HCT116 (cell line): ENCODE measurements at regions not wholly inside any gene's neighbourhood (a gene's known extent, or its start where the extent isn't known, plus 50 kb on each side); places are given as distances from the start of the nearest gene placed in this dataset.
A peak's percentile ranks its signal among the peaks of the same experiment; 100 is the strongest.

Experiments
- ATAC-seq: fragments of 200-7000 bp; cut with Tn5 transposase; 2 replicates; pipeline ENCODE4 v1.9.1; 2020; ENCODE audit warnings: mild to moderate bottlenecking, moderate library complexity
- BruUV-seq: library from RNA; stranded (reverse); fragments of 400-500 nt; replicated peaks from 2 replicates; lab custom pipeline; 2021; lab: Mats Ljungman, UMichigan
- CTCF ChIA-PET: fragments of 300-600 bp; sonication (Branson Sonifier 250); formaldehyde crosslinking; loops from one replicate; lab custom pipeline; 2021; ENCODE audit warnings: antibody characterized with exemption; lab: Charles Lee
- POLR2A ChIA-PET: fragments of 300-600, 350-600 bp; sonication (Branson Sonifier 250); formaldehyde crosslinking; loops from one replicate; lab custom pipeline; 2021; ENCODE audit warnings: antibody characterized with exemption; lab: Charles Lee
- RAD21 ChIA-PET, 2 experiments: fragments of 300-600 bp; sonication (Branson Sonifier 250); formaldehyde crosslinking; loops; one replicate each; lab custom pipeline; 2023; ENCODE audit warnings: low total read pairs in 2 of 2; ENCODE audit not compliant: uncharacterized antibody in 2 of 2, unreplicated experiment in 2 of 2, low non-redundant PET in 1 of 2; lab: Charles Lee
- DNase-seq: peaks from one replicate; pipeline ENCODE4 v3.0.0-alpha.2; 2010; ENCODE audit warnings: low read depth, low spot score
- H2AFZ ChIP-seq: fragments of 200-600 bp; shearing (Covaris generic), sonication (generic); 2 replicates; pipeline ENCODE4 v1.6.1; 2017; ENCODE audit warnings: low read depth, mixed run types, mixed read lengths, antibody characterized with exemption, low read length; ENCODE audit not compliant: poor library complexity, severe bottlenecking
- H3K27ac ChIP-seq: 2 replicates; pipeline ENCODE4 v1.5.1; 2012; ENCODE audit warnings: low read depth, low read length
- H3K27me3 ChIP-seq: fragments of 200-600 bp; sonication (generic); 2 replicates; pipeline ENCODE4 v1.6.1; 2016; ENCODE audit warnings: mixed run types, low read length, mixed read lengths; ENCODE audit not compliant: insufficient read depth
- H3K36me3 ChIP-seq, 2 experiments: fragments of 200-500 bp in 1 of 2; fragments of 200-600 bp in 1 of 2; sonication (Bioruptor generic) in 1 of 2; sonication (generic) in 1 of 2; 2 replicates each; pipeline versions ENCODE4 v1.5.1 to v1.6.1; 2014 to 2016; ENCODE audit warnings: low read length in 2 of 2, inconsistent platforms in 1 of 2, mixed read lengths in 1 of 2, mixed run types in 1 of 2; ENCODE audit not compliant: insufficient read depth in 2 of 2, control insufficient read depth in 1 of 2
- H3K4me1 ChIP-seq, 2 experiments: fragments of 200-600 bp in 1 of 2; sonication (generic) in 1 of 2; 2 replicates each; pipeline versions ENCODE4 v1.5.1 to v1.6.1; 2012 to 2017; ENCODE audit warnings: low read length in 2 of 2, inconsistent platforms in 1 of 2, mild to moderate bottlenecking in 1 of 2, mixed read lengths in 1 of 2, mixed run types in 1 of 2, moderate library complexity in 1 of 2; ENCODE audit not compliant: insufficient read depth in 2 of 2, control insufficient read depth in 1 of 2
- H3K4me2 ChIP-seq: fragments of 200-600 bp; sonication (generic); 2 replicates; pipeline ENCODE4 v1.6.1; 2017; ENCODE audit warnings: mixed run types, low read length, mixed read lengths
- H3K4me3 ChIP-seq, 2 experiments: fragments of 200-600 bp in 1 of 2; sonication (generic) in 1 of 2; replicated peaks in 1 of 2; 2 replicates each; pipeline ENCODE4 v1.5.1; 2011 to 2016; ENCODE audit warnings: low read length in 2 of 2, control low read depth in 1 of 2, low read depth in 1 of 2, mild to moderate bottlenecking in 1 of 2, mixed read lengths in 1 of 2, mixed run types in 1 of 2
- H3K79me2 ChIP-seq: fragments of 200-600 bp; sonication (generic); 2 replicates; pipeline ENCODE4 v1.6.1; 2017; ENCODE audit warnings: mild to moderate bottlenecking, mixed run types, low read length, moderate library complexity, mixed read lengths; ENCODE audit not compliant: insufficient read depth
- H3K9ac ChIP-seq: fragments of 200-600 bp; sonication (generic); 2 replicates; pipeline ENCODE4 v1.6.1; 2016; ENCODE audit warnings: low read length, mixed read lengths
- H3K9me2 ChIP-seq: fragments of 200-600 bp; sonication (generic), shearing (Covaris generic); 2 replicates; pipeline ENCODE4 v1.6.1; 2017; ENCODE audit warnings: mixed run types, mild to moderate bottlenecking, moderate library complexity; ENCODE audit not compliant: insufficient read depth
- H3K9me3 ChIP-seq, 2 experiments: fragments of 200-500 bp in 1 of 2; fragments of 200-600 bp in 1 of 2; sonication (Bioruptor generic) in 1 of 2; sonication (generic) in 1 of 2; 2 replicates each; pipeline ENCODE4 v1.6.1; 2014 to 2017; ENCODE audit warnings: low read length in 2 of 2, mixed read lengths in 2 of 2, inconsistent platforms in 1 of 2, low read depth in 1 of 2, mild to moderate bottlenecking in 1 of 2, mixed run types in 1 of 2, moderate library complexity in 1 of 2; ENCODE audit not compliant: control insufficient read depth in 1 of 2, insufficient read depth in 1 of 2
- H4K20me1 ChIP-seq: fragments of 200-600 bp; sonication (generic), shearing (Covaris generic); 2 replicates; pipeline ENCODE4 v1.6.1; 2017; ENCODE audit warnings: mixed run types, mild to moderate bottlenecking, moderate library complexity; ENCODE audit not compliant: insufficient read depth
- CEBPB ChIP-seq: IDR thresholded peaks from 2 replicates; pipeline ENCODE4 v1.6.1; 2012; ENCODE audit warnings: low read depth
- CTCF ChIP-seq, 3 experiments: fragments of 200-600 bp in 1 of 3; sonication (generic) in 1 of 3; IDR thresholded peaks in 2 of 3; conservative IDR thresholded peaks in 1 of 3; 2 replicates each; pipeline ENCODE4 v1.5.1; 2012 to 2017; ENCODE audit warnings: low read depth in 2 of 3, low read length in 2 of 3, antibody characterized with exemption in 1 of 3, borderline replicate concordance in 1 of 3, control low read depth in 1 of 3, mild to moderate bottlenecking in 1 of 3, mixed read lengths in 1 of 3, mixed run types in 1 of 3, moderate library complexity in 1 of 3; ENCODE audit not compliant: insufficient read depth in 1 of 3
- EZH2 ChIP-seq: fragments of 200-600 bp; sonication (generic); IDR thresholded peaks from 2 replicates; pipeline ENCODE4 v1.6.1; 2017; ENCODE audit warnings: antibody characterized with exemption, mixed run types
- RAD21 ChIP-seq: IDR thresholded peaks from 2 replicates; pipeline ENCODE4 v1.6.1; 2012; ENCODE audit warnings: low read depth, mild to moderate bottlenecking
- TCF7L2 ChIP-seq: IDR thresholded peaks from 2 replicates; pipeline ENCODE4 v1.7.0; 2011; ENCODE audit warnings: borderline replicate concordance, inconsistent platforms; ENCODE audit not compliant: insufficient read depth, insufficient read length; ENCODE audit errors: extremely low read depth
- intact Hi-C: fragments of 100-400 bp; cut with micrococcal nuclease; formaldehyde crosslinking; loops from 2 replicates; pipeline ENCODE4 v1.10.0; 2022

DNA sequence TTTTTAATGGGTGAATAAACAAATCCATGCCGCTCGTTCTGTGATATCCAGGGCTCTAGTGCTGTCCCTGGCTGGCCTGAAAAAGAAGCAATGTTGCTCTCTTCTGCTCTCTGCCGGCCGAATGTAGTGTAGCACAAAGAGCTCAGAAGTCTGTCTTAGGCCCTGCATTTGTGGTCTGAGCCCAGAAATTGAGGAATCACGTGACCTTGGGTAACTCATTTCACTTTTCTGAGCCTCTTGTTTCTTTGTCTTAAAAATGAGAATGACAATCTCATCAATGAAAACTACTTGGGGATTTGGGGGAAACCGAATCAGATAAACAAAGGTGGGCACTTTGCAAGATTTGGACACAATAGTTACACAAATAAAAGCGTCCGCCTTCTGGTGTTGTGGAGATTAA is 381.6 kb upstream of the ASIC2 start:
- no peaks in the 10 kb centered on the region for H3K9me2 ChIP-seq
- peak; percentile 1 for DNase-seq
- H3K4me2 ChIP-seq: no peak overlapping the region
- TF ChIP-seq RAD21 (0 out of 2 replicates have a peak, but pooled peaks have one; percentile 17), CEBPB (no peak), CTCF (IDR thresholded peaks at IDR 0.05 in 2 of 3, conservative IDR thresholded peaks at IDR 0.05 in 1 of 3; ENCODE audit: borderline replicate concordance in 1 of 3, insufficient read depth in 1 of 3, low read depth in 2 of 3, low read length in 2 of 3) (peak in 2 of 3 experiments; percentile 49 to 58; a peak in 4 of 6 replicates)
- no peaks in the 10 kb centered on the region for H3K4me1 ChIP-seq
- H3K9me3 ChIP-seq: no peaks in the 10 kb centered on the region
- no peaks in the 10 kb centered on the region for H3K36me3 ChIP-seq
- no TSS peak for BruUV-seq
- H3K27ac ChIP-seq: no peak overlapping the region
- no peaks in the 10 kb centered on the region for H4K20me1 ChIP-seq
- no peaks in the 10 kb centered on the region for H3K79me2 ChIP-seq
- intact Hi-C loops: loop anchor here (10.0 kb wide), 1 partner anchor 890 kb away; no protein-coding TSS in a partner anchor
- ChIA-PET CTCF (interaction anchor here (0.9 to 1.2 kb wide), 3 partner anchors 10 to 676 kb away, joined by 3 to 4 read pairs (median 3); no protein-coding TSS in a partner anchor), RAD21 (no interaction called here), POLR2A (no interaction called here)
- H3K27me3 ChIP-seq: no peaks in the 10 kb centered on the region
- ATAC-seq: peak; percentile 58; the same call in 1 of the 2 replicates
- H3K9ac ChIP-seq: no peak overlapping the region
- H3K4me3 ChIP-seq: no peak overlapping the region
- no peak overlapping the region for H2AFZ ChIP-seq

DNA sequence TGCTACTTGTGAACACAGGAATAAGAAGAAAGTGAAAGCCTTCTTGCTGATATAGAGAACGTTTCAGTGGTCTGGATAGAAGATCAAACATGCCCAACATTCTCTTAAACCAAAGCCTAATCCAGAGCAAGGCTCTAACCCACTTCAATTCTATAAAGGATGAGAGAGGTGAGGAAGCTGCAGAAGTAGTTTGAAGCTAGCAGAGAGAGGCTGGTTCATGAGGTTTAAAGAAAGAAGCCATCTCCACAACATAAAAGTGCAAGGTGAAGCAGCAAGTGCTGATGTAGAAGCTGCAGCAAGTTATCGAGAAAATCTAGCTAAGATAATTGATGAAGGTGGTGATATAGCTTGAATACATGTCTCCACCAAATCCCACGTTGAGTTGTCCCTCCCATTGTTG is 383.3 kb upstream of the ASIC2 start:
- no peak overlapping the region for H3K4me3 ChIP-seq
- ChIA-PET RAD21 (no interaction called here), CTCF (no interaction called here), POLR2A (no interaction called here)
- BruUV-seq: no TSS peak
- intact Hi-C loops: loop anchor here (10.0 kb wide), 1 partner anchor 892 kb away; no protein-coding TSS in a partner anchor
- no peaks in the 10 kb centered on the region for H3K27me3 ChIP-seq
- no peaks in the 10 kb centered on the region for H3K9me2 ChIP-seq
- H3K4me1 ChIP-seq: no peaks in the 10 kb centered on the region
- H4K20me1 ChIP-seq: no peaks in the 10 kb centered on the region
- no peaks in the 10 kb centered on the region for H3K79me2 ChIP-seq
- no peak overlapping the region for H3K4me2 ChIP-seq
- no peak for TF ChIP-seq EZH2
- no peak for TF ChIP-seq TCF7L2
- ATAC-seq (no peak), DNase-seq (no peak)
- H3K27ac ChIP-seq: no peak overlapping the region
- H3K36me3 ChIP-seq: no peaks in the 10 kb centered on the region
- no peaks in the 10 kb centered on the region for H3K9me3 ChIP-seq
- no peak overlapping the region for H2AFZ ChIP-seq
- H3K9ac ChIP-seq: no peak overlapping the region
